Karpas-422 (cell line): ENCODE measurements at regions not wholly inside any gene's neighbourhood (a gene's known extent, or its start where the extent isn't known, plus 50 kb on each side); places are given as distances from the start of the nearest gene placed in this dataset.

Experiments
- DNase-seq: peaks from one replicate; pipeline ENCODE4 v3.0.0-alpha.2; 2015
- H2AFZ ChIP-seq: fragments of 200-600 bp; sonication (generic); 2 replicates; pipeline ENCODE4 v1.6.1; 2014; ENCODE audit warnings: antibody characterized with exemption, low read length, mixed read lengths
- H3K27ac ChIP-seq: fragments of 200-600 bp; sonication (generic); 2 replicates; pipeline ENCODE4 v1.5.1; 2014; ENCODE audit warnings: mild to moderate bottlenecking, low read length, moderate library complexity
- H3K27me3 ChIP-seq: fragments of 200-600 bp; sonication (generic); 2 replicates; pipeline ENCODE4 v1.6.1; 2014; ENCODE audit warnings: low read length, mixed read lengths
- H3K36me3 ChIP-seq: fragments of 200-600 bp; sonication (generic); 2 replicates; pipeline ENCODE4 v1.6.1; 2014; ENCODE audit warnings: low read length, mixed read lengths; ENCODE audit not compliant: insufficient read depth
- H3K4me1 ChIP-seq: fragments of 200-600 bp; sonication (generic); 2 replicates; pipeline ENCODE4 v1.6.1; 2014; ENCODE audit warnings: mild to moderate bottlenecking, low read length, mixed read lengths
- H3K4me2 ChIP-seq: fragments of 200-600 bp; sonication (generic); 2 replicates; pipeline ENCODE4 v1.6.1; 2014; ENCODE audit warnings: low read length, low read depth, mild to moderate bottlenecking; ENCODE audit not compliant: poor library complexity, severe bottlenecking
- H3K4me3 ChIP-seq: fragments of 200-600 bp; sonication (generic); 2 replicates; pipeline ENCODE4 v1.5.1; 2014; ENCODE audit warnings: mild to moderate bottlenecking, antibody characterized with exemption, low read length, mixed read lengths
- H3K79me2 ChIP-seq: fragments of 200-600 bp; sonication (generic); 2 replicates; pipeline ENCODE4 v1.6.1; 2014; ENCODE audit warnings: mild to moderate bottlenecking, low read length, mixed read lengths
- H3K9ac ChIP-seq: fragments of 200-600 bp; sonication (generic); 2 replicates; pipeline ENCODE4 v1.6.0; 2014; ENCODE audit warnings: low read length
- H3K9me2 ChIP-seq: fragments of 200-600 bp; sonication (generic), shearing (Covaris generic); replicated peaks from 2 replicates; pipeline ENCODE4 v1.6.0; 2014; ENCODE audit warnings: mild to moderate bottlenecking, low read length, moderate library complexity; ENCODE audit not compliant: insufficient read depth
- H3K9me3 ChIP-seq: fragments of 300-700, 200-600 bp; sonication (generic); 2 replicates; pipeline ENCODE4 v1.6.1; 2014; ENCODE audit warnings: low read length, mixed read lengths
- H4K20me1 ChIP-seq: fragments of 200-600 bp; sonication (generic); 2 replicates; pipeline ENCODE4 v1.6.1; 2014; ENCODE audit warnings: mild to moderate bottlenecking, antibody characterized with exemption, low read length, low read depth; ENCODE audit not compliant: insufficient read depth

GRCh38 chr2:221245772-221246171 is 326.3 kb downstream of the EPHA4 start:
- no peak overlapping the region for H3K4me3 ChIP-seq
- H3K9ac ChIP-seq, result no peak overlapping the region
- H3K27me3 ChIP-seq, result no peaks in the 10 kb centered on the region
- no peak overlapping the region for H3K27ac ChIP-seq
- no peak overlapping the region for H3K4me2 ChIP-seq
- no peak for DNase-seq
- H2AFZ ChIP-seq, result no peak overlapping the region
- H3K9me2 ChIP-seq, result no peaks in the 10 kb centered on the region
- no peaks in the 10 kb centered on the region for H4K20me1 ChIP-seq
- no peaks in the 10 kb centered on the region for H3K79me2 ChIP-seq
- no peaks in the 10 kb centered on the region for H3K9me3 ChIP-seq
- H3K4me1 ChIP-seq, result peaks cover 15% of the 10 kb centered on the region
- H3K36me3 ChIP-seq, result no peaks in the 10 kb centered on the region

DNA sequence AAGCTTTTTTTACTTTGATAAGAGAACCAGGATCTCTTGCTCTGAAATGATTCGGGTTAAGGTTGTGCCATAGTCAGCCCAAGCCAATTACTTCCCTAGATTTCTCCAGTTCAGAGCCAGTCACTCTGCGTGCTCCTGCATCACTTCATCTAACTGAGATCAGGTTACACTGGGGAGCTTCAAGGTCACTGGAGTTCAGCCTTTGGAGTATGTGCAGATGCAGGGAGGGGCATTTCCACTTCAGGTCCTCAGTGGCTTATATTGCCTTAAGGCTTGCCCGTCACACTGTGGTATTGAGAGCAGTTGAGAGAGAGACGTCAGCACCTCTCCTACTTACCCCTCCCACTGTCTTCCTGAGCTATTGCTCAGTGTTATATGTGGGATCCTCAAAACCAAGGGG is 317.8 kb downstream of the EPHA4 start:
- H3K9me3 ChIP-seq, result no peaks in the 10 kb centered on the region
- no peak overlapping the region for H3K4me3 ChIP-seq
- H3K9me2 ChIP-seq, result no peaks in the 10 kb centered on the region
- no peaks in the 10 kb centered on the region for H3K36me3 ChIP-seq
- H3K79me2 ChIP-seq, result no peaks in the 10 kb centered on the region
- no peak overlapping the region for H2AFZ ChIP-seq
- H4K20me1 ChIP-seq, result no peaks in the 10 kb centered on the region
- no peak for DNase-seq
- no peaks in the 10 kb centered on the region for H3K27me3 ChIP-seq
- no peak overlapping the region for H3K27ac ChIP-seq
- no peaks in the 10 kb centered on the region for H3K4me1 ChIP-seq
- no peak overlapping the region for H3K9ac ChIP-seq
- no peak overlapping the region for H3K4me2 ChIP-seq

DNA sequence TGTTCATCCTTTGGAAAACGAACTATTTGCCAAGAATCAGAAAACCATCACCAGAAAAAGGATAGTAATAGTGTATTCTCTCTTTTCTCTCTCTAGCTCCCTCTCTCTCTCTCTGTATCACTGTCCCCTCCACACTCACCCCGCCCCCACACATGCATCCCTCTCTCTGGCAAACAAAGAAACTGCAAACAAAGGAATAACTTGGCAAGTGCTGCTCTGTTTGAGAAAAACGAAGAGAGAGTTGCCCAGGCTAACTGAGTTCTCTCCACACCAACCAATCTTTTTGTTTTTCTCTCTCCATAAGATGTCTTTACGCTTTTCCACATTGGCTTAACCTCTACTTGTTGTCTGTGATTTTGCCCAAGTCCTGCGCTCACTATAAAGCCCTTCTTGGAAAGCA is 316.2 kb downstream of the EPHA4 start:
- H3K4me2 ChIP-seq, result no peak overlapping the region
- no peak overlapping the region for H3K27ac ChIP-seq
- no peak overlapping the region for H3K4me3 ChIP-seq
- no peaks in the 10 kb centered on the region for H3K9me2 ChIP-seq
- H3K27me3 ChIP-seq, result no peaks in the 10 kb centered on the region
- no peaks in the 10 kb centered on the region for H3K9me3 ChIP-seq
- H3K36me3 ChIP-seq, result no peaks in the 10 kb centered on the region
- no peak overlapping the region for H3K9ac ChIP-seq
- DNase-seq, result no peak
- H2AFZ ChIP-seq, result no peak overlapping the region
- H3K79me2 ChIP-seq, result no peaks in the 10 kb centered on the region
- H3K4me1 ChIP-seq, result no peaks in the 10 kb centered on the region
- no peaks in the 10 kb centered on the region for H4K20me1 ChIP-seq

DNA sequence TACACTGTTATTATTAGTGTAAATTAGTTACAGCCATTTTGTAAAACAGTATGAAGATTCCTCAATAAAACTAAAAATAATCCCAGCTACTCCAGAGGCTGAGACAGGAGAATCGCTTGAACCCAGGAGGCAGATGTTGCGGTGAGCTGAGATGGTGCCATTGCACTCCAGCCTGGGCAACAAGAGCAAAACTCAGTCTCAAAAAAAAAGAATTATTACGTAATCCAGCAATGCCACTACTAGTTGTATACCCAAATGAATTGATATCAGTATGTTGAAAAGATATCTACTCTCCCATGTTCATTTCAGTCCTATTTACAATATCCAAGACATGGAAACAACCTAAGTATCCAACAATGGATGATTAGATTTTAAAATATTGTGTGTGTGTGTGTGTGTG is 313.6 kb downstream of the EPHA4 start:
- Histone ChIP-seq H3K9me2 (no peaks in the 10 kb centered on the region), H3K4me1 (no peaks in the 10 kb centered on the region), H3K27me3 (no peaks in the 10 kb centered on the region), H3K27ac (no peak overlapping the region), H3K4me2 (no peak overlapping the region), H3K36me3 (no peaks in the 10 kb centered on the region), H2AFZ (no peak overlapping the region), H3K79me2 (no peaks in the 10 kb centered on the region), H3K4me3 (no peak overlapping the region), H3K9ac (no peak overlapping the region), H4K20me1 (no peaks in the 10 kb centered on the region), H3K9me3 (no peaks in the 10 kb centered on the region)
- no peak for DNase-seq

GRCh38 chr2:221262651-221263050 is 309.5 kb downstream of the EPHA4 start:
- no peak overlapping the region for H3K27ac ChIP-seq
- H3K4me2 ChIP-seq, result no peak overlapping the region
- H3K9me3 ChIP-seq, result no peaks in the 10 kb centered on the region
- no peaks in the 10 kb centered on the region for H3K36me3 ChIP-seq
- no peaks in the 10 kb centered on the region for H3K9me2 ChIP-seq
- H2AFZ ChIP-seq, result no peak overlapping the region
- DNase-seq, result no peak
- H4K20me1 ChIP-seq, result no peaks in the 10 kb centered on the region
- H3K27me3 ChIP-seq, result no peaks in the 10 kb centered on the region
- no peaks in the 10 kb centered on the region for H3K79me2 ChIP-seq
- H3K4me3 ChIP-seq, result no peak overlapping the region
- H3K9ac ChIP-seq, result no peak overlapping the region
- H3K4me1 ChIP-seq, result peaks cover under 1% of the 10 kb centered on the region; the same call in 1 of the 2 replicates

GRCh38 chr2:221263573-221263972 is 308.5 kb downstream of the EPHA4 start:
- H3K27me3 ChIP-seq, result no peaks in the 10 kb centered on the region
- H3K36me3 ChIP-seq, result no peaks in the 10 kb centered on the region
- no peak overlapping the region for H3K27ac ChIP-seq
- DNase-seq, result no peak
- H3K4me3 ChIP-seq, result no peak overlapping the region
- H3K79me2 ChIP-seq, result no peaks in the 10 kb centered on the region
- H3K4me2 ChIP-seq, result no peak overlapping the region
- no peak overlapping the region for H3K9ac ChIP-seq
- no peak overlapping the region for H2AFZ ChIP-seq
- no peaks in the 10 kb centered on the region for H4K20me1 ChIP-seq
- peaks cover 6% of the 10 kb centered on the region; the same call in 1 of the 2 replicates for H3K4me1 ChIP-seq
- no peaks in the 10 kb centered on the region for H3K9me2 ChIP-seq
- no peaks in the 10 kb centered on the region for H3K9me3 ChIP-seq

- H3K79me2 ChIP-seq, result no peaks in the 10 kb centered on the region
- no peak overlapping the region for H3K9ac ChIP-seq
- H3K9me2 ChIP-seq, result no peaks in the 10 kb centered on the region
- no peaks in the 10 kb centered on the region for H3K27me3 ChIP-seq
- no peak overlapping the region for H3K4me3 ChIP-seq
- H3K4me2 ChIP-seq, result no peak overlapping the region
- no peak for DNase-seq
- no peak overlapping the region for H3K27ac ChIP-seq
- H3K36me3 ChIP-seq, result no peaks in the 10 kb centered on the region
- H3K9me3 ChIP-seq, result no peaks in the 10 kb centered on the region
- no peak overlapping the region for H2AFZ ChIP-seq
- no peaks in the 10 kb centered on the region for H4K20me1 ChIP-seq
- H3K4me1 ChIP-seq, result peaks cover 6% of the 10 kb centered on the region; the same call in 1 of the 2 replicates
These were observed 307.8 kb downstream of the EPHA4 start for GRCh38 chr2:221264318-221264717.

GRCh38 chr2:221267773-221268425 is 304.2 kb downstream of the EPHA4 start:
- no peaks in the 10 kb centered on the region for H3K9me3 ChIP-seq
- no peaks in the 10 kb centered on the region for H3K27me3 ChIP-seq
- no peak overlapping the region for H3K4me3 ChIP-seq
- no peaks in the 10 kb centered on the region for H3K9me2 ChIP-seq
- no peaks in the 10 kb centered on the region for H4K20me1 ChIP-seq
- DNase-seq, result no peak
- no peak overlapping the region for H3K9ac ChIP-seq
- no peak overlapping the region for H2AFZ ChIP-seq
- no peaks in the 10 kb centered on the region for H3K79me2 ChIP-seq
- no peak overlapping the region for H3K4me2 ChIP-seq
- H3K27ac ChIP-seq, result no peak overlapping the region
- peaks cover 6% of the 10 kb centered on the region; the same call in 1 of the 2 replicates for H3K4me1 ChIP-seq
- no peaks in the 10 kb centered on the region for H3K36me3 ChIP-seq
